Neuronal stem cell (in vitro differentiated cells): ENCODE measurements at regions not wholly inside any gene's neighbourhood (a gene's known extent, or its start where the extent isn't known, plus 50 kb on each side); places are given as distances from the start of the nearest gene placed in this dataset.

Source experiments
- DNase-seq: peaks from one replicate; pipeline ENCODE4 v3.0.0-alpha.2; 2013; ENCODE audit warnings: low spot score
- H2AFZ ChIP-seq: one replicate; pipeline ENCODE4 v1.6.1; 2013; ENCODE audit warnings: mild to moderate bottlenecking, low read length, inconsistent platforms
- H2AK5ac ChIP-seq: 2 replicates; pipeline ENCODE4 v1.6.1; 2013; ENCODE audit warnings: low read depth, mild to moderate bottlenecking, inconsistent platforms, low read length, moderate library complexity, mixed read lengths
- H2BK120ac ChIP-seq: 2 replicates; pipeline ENCODE4 v1.6.1; 2013; ENCODE audit warnings: low read depth, mild to moderate bottlenecking, inconsistent platforms, low read length, moderate library complexity, mixed read lengths
- H2BK12ac ChIP-seq: one replicate; pipeline ENCODE4 v1.6.1; 2013; ENCODE audit warnings: low read length, inconsistent platforms
- H2BK15ac ChIP-seq: 2 replicates; pipeline ENCODE4 v1.6.1; 2013; ENCODE audit warnings: mild to moderate bottlenecking, low read length, inconsistent platforms, mixed read lengths
- H2BK5ac ChIP-seq: one replicate; pipeline ENCODE4 v1.6.1; 2013; ENCODE audit warnings: inconsistent platforms, mild to moderate bottlenecking, low read length, moderate library complexity
- H3K14ac ChIP-seq: one replicate; pipeline ENCODE4 v1.6.1; 2013; ENCODE audit warnings: low read length, inconsistent platforms
- H3K18ac ChIP-seq: 2 replicates; pipeline ENCODE4 v1.6.1; 2013; ENCODE audit warnings: low read length, inconsistent platforms
- H3K23ac ChIP-seq: 2 replicates; pipeline ENCODE4 v1.6.1; 2013; ENCODE audit warnings: low read depth, mild to moderate bottlenecking, mixed read lengths, low read length, inconsistent platforms; ENCODE audit not compliant: poor library complexity
- H3K27ac ChIP-seq: replicated peaks from 3 replicates; pipeline ENCODE4 v1.5.1; 2013; ENCODE audit warnings: low read length, inconsistent platforms
- H3K27me3 ChIP-seq, 3 experiments: 2 replicates each; pipeline ENCODE4 v1.6.1; 2013; ENCODE audit warnings: low read length in 3 of 3, mild to moderate bottlenecking in 2 of 3, inconsistent platforms in 1 of 3, low read depth in 1 of 3, mixed read lengths in 1 of 3, moderate library complexity in 1 of 3; ENCODE audit not compliant: control insufficient read depth in 3 of 3, insufficient read depth in 3 of 3
- H3K36me3 ChIP-seq, 2 donors: replicated peaks in 1 of 2; 2 replicates each; pipeline ENCODE4 v1.6.1; 2013; ENCODE audit warnings: low read length in 2 of 2; ENCODE audit not compliant: control insufficient read depth in 2 of 2, insufficient read depth in 2 of 2
- H3K4ac ChIP-seq: 2 replicates; pipeline ENCODE4 v1.6.1; 2013; ENCODE audit warnings: inconsistent platforms, mild to moderate bottlenecking, low read length, moderate library complexity
- H3K4me1 ChIP-seq, 2 donors: 1 replicate in 1 of 2; 2 replicates in 1 of 2; pipeline ENCODE4 v1.6.1; 2013; ENCODE audit warnings: low read length in 2 of 2, low read depth in 1 of 2; ENCODE audit not compliant: control insufficient read depth in 2 of 2, insufficient read depth in 1 of 2
- H3K4me2 ChIP-seq: one replicate; pipeline ENCODE4 v1.6.1; 2013; ENCODE audit warnings: mild to moderate bottlenecking, low read length, inconsistent platforms; ENCODE audit not compliant: insufficient read depth, poor library complexity, severe bottlenecking
- H3K4me3 ChIP-seq, 2 donors: 2 replicates each; pipeline ENCODE4 v1.5.1; 2013; ENCODE audit warnings: low read length in 2 of 2, mild to moderate bottlenecking in 2 of 2, inconsistent platforms in 1 of 2, moderate library complexity in 1 of 2
- H3K79me1 ChIP-seq: one replicate; pipeline ENCODE4 v1.6.1; 2013; ENCODE audit warnings: low read depth, mild to moderate bottlenecking, inconsistent platforms, low read length, moderate library complexity
- H3K9ac ChIP-seq: one replicate; pipeline ENCODE4 v1.6.1; 2013; ENCODE audit warnings: mild to moderate bottlenecking, low read depth, low read length, inconsistent platforms; ENCODE audit not compliant: poor library complexity
- H3K9me3 ChIP-seq, 2 donors: replicated peaks in 1 of 2; 2 replicates each; pipeline versions ENCODE3 to v1.6.1; 2013; ENCODE audit warnings: low read length in 2 of 2, mild to moderate bottlenecking in 2 of 2, inconsistent platforms in 1 of 2, low read depth in 1 of 2, mixed read lengths in 1 of 2, moderate library complexity in 1 of 2; ENCODE audit not compliant: control insufficient read depth in 2 of 2, insufficient read depth in 1 of 2
- H4K8ac ChIP-seq: one replicate; pipeline ENCODE4 v1.6.1; 2013; ENCODE audit warnings: low read depth, mild to moderate bottlenecking, inconsistent platforms, low read length, moderate library complexity
- H4K91ac ChIP-seq: one replicate; pipeline ENCODE4 v1.6.1; 2013; ENCODE audit warnings: low read length, low read depth, mild to moderate bottlenecking, inconsistent platforms; ENCODE audit not compliant: poor library complexity
- WGBS, 2 donors: extraction: QIAGEN DNeasy Blood & Tissue Kit; methylation state at CpG; one replicate each; pipeline ENCODE4 v1.1.7; 2013; ENCODE audit warnings: missing lambda C conversion rate in 2 of 2, mixed read lengths in 1 of 2; ENCODE audit not compliant: insufficient read length in 2 of 2, insufficient replicate concordance in 1 of 2; ENCODE audit errors: extremely low coverage in 2 of 2; 5-methylcytosine and 5-hydroxymethylcytosine counted together

- WGBS, 2 donors, result no CpG with 5 or more reads among the region's 5 CpGs
- no peak for DNase-seq
Measured at GRCh38 chr6:105832313-105832761, 253.8 kb upstream of the PRDM1 start.

GRCh38 chr6:105831311-105832097 is 254.6 kb upstream of the PRDM1 start:
- DNase-seq, result no peak

More at GRCh38 chr6:105832313-105832761, 253.8 kb upstream of the PRDM1 start:
- no peak overlapping the region for H2BK120ac ChIP-seq
- no peak overlapping the region for H3K27ac ChIP-seq
- H3K4ac ChIP-seq, result no peak overlapping the region
- no peaks in the 10 kb centered on the region for H3K9me3 ChIP-seq
- no peak overlapping the region for H3K14ac ChIP-seq
- H2BK12ac ChIP-seq, result no peak overlapping the region
- no peaks in the 10 kb centered on the region for H3K27me3 ChIP-seq
- no peak overlapping the region for H3K9ac ChIP-seq
- no peak overlapping the region for H3K23ac ChIP-seq
- H3K4me2 ChIP-seq, result no peak overlapping the region
- no peak overlapping the region for H3K4me3 ChIP-seq
- no peak overlapping the region for H2AK5ac ChIP-seq
- H2BK5ac ChIP-seq, result no peak overlapping the region
- no peaks in the 10 kb centered on the region for H3K36me3 ChIP-seq
- no peak overlapping the region for H4K8ac ChIP-seq
- no peak overlapping the region for H3K18ac ChIP-seq
- no peak overlapping the region for H4K91ac ChIP-seq
- H2BK15ac ChIP-seq, result no peak overlapping the region
- H3K79me1 ChIP-seq, result no peaks in the 10 kb centered on the region
- H2AFZ ChIP-seq, result no peak overlapping the region
- no peaks in the 10 kb centered on the region for H3K4me1 ChIP-seq

GRCh38 chr6:105825210-105825609 is 260.9 kb upstream of the PRDM1 start:
- no peak overlapping the region for H3K14ac ChIP-seq
- no peaks in the 10 kb centered on the region for H3K79me1 ChIP-seq
- no peak overlapping the region for H3K4me2 ChIP-seq
- no peak overlapping the region for H2AK5ac ChIP-seq
- H3K18ac ChIP-seq, result no peak overlapping the region
- H2AFZ ChIP-seq, result no peak overlapping the region
- no peak overlapping the region for H2BK12ac ChIP-seq
- H2BK15ac ChIP-seq, result no peak overlapping the region
- H3K27ac ChIP-seq, result no peak overlapping the region
- no peak overlapping the region for H4K91ac ChIP-seq
- H4K8ac ChIP-seq, result no peak overlapping the region
- no peak overlapping the region for H2BK5ac ChIP-seq
- no peak overlapping the region for H2BK120ac ChIP-seq
- WGBS, 2 donors, result no CpG with 5 or more reads among the region's 1 CpG
- DNase-seq, result no peak
- no peaks in the 10 kb centered on the region for H3K36me3 ChIP-seq
- H3K4me3 ChIP-seq, result no peak overlapping the region
- H3K4me1 ChIP-seq, result no peaks in the 10 kb centered on the region
- H3K9me3 ChIP-seq, result peaks cover 0 to 3% of the 10 kb centered on the region in 2 donors
- no peak overlapping the region for H3K23ac ChIP-seq
- H3K9ac ChIP-seq, result no peak overlapping the region
- no peaks in the 10 kb centered on the region for H3K27me3 ChIP-seq
- no peak overlapping the region for H3K4ac ChIP-seq

More at GRCh38 chr6:105831311-105832097, 254.6 kb upstream of the PRDM1 start:
- no peak overlapping the region for H3K27ac ChIP-seq
- H4K91ac ChIP-seq, result no peak overlapping the region
- H3K36me3 ChIP-seq, result no peaks in the 10 kb centered on the region
- WGBS, 2 donors, result no CpG with 5 or more reads among the region's 5 CpGs
- H3K4me1 ChIP-seq, result no peaks in the 10 kb centered on the region
- H3K18ac ChIP-seq, result no peak overlapping the region
- H2BK15ac ChIP-seq, result no peak overlapping the region
- H3K4me2 ChIP-seq, result no peak overlapping the region
- no peak overlapping the region for H3K4me3 ChIP-seq
- no peak overlapping the region for H3K14ac ChIP-seq
- no peak overlapping the region for H3K4ac ChIP-seq
- H2AK5ac ChIP-seq, result no peak overlapping the region
- no peaks in the 10 kb centered on the region for H3K9me3 ChIP-seq
- H3K9ac ChIP-seq, result no peak overlapping the region
- H2BK12ac ChIP-seq, result no peak overlapping the region
- no peak overlapping the region for H2BK5ac ChIP-seq
- no peak overlapping the region for H3K23ac ChIP-seq
- H3K79me1 ChIP-seq, result no peaks in the 10 kb centered on the region
- H3K27me3 ChIP-seq, result no peaks in the 10 kb centered on the region
- H4K8ac ChIP-seq, result no peak overlapping the region
- H2BK120ac ChIP-seq, result no peak overlapping the region
- no peak overlapping the region for H2AFZ ChIP-seq

- H4K91ac ChIP-seq, result no peak overlapping the region
- no peak overlapping the region for H3K14ac ChIP-seq
- no peak overlapping the region for H2BK120ac ChIP-seq
- no peak overlapping the region for H3K9ac ChIP-seq
- no peak overlapping the region for H4K8ac ChIP-seq
- H3K4me3 ChIP-seq, result no peak overlapping the region
- H3K79me1 ChIP-seq, result no peaks in the 10 kb centered on the region
- H3K4ac ChIP-seq, result no peak overlapping the region
- H2BK5ac ChIP-seq, result no peak overlapping the region
- H3K36me3 ChIP-seq, result no peaks in the 10 kb centered on the region
- no peaks in the 10 kb centered on the region for H3K27me3 ChIP-seq
- no peak overlapping the region for H3K4me2 ChIP-seq
- no peak overlapping the region for H2AK5ac ChIP-seq
- H3K18ac ChIP-seq, result no peak overlapping the region
- H2BK12ac ChIP-seq, result no peak overlapping the region
- no peak overlapping the region for H3K27ac ChIP-seq
- H2AFZ ChIP-seq, result no peak overlapping the region
- WGBS, 2 donors, result no CpG with 5 or more reads among the region's 1 CpG
- DNase-seq, result no peak
- H2BK15ac ChIP-seq, result no peak overlapping the region
- H3K23ac ChIP-seq, result no peak overlapping the region
- no peaks in the 10 kb centered on the region for H3K4me1 ChIP-seq
- H3K9me3 ChIP-seq, result peaks cover 0 to 3% of the 10 kb centered on the region in 2 donors
Measured at GRCh38 chr6:105824732-105825131, 261.4 kb upstream of the PRDM1 start.
